HG03175 (cell line): ENCODE measurements at regions not wholly inside any gene's neighbourhood (a gene's known extent, or its start where the extent isn't known, plus 50 kb on each side); places are given as distances from the start of the nearest gene placed in this dataset.

ENCODE experiments used
- ATAC-seq: cut with Tn5 transposase; IDR thresholded peaks from one replicate; pipeline ENCODE4 v1.9.1; 2021; ENCODE audit warnings: mild to moderate bottlenecking, moderate library complexity; ENCODE audit not compliant: unreplicated experiment

DNA sequence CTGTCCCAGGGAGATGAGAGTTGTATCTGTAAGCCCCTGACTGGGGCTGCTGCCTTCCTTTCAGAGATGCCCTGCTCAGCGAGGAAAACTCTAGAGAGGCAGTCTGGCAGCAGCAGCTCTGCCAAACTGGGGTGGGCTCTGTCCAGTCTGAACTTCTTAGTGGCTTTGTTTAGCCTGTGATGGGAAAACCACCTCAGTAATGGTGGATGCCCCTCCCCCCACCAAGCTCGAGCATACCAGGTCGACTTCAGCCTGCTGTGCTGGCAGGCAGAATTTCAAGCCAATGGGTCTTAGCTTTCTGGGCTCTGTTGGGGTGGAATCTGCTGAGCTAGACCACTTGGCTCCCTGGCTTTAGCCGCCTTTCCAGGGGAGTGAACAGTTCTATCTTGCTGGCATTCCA lies 218.3 kb downstream of the TUSC7 start:
- ATAC-seq, result no peak

DNA sequence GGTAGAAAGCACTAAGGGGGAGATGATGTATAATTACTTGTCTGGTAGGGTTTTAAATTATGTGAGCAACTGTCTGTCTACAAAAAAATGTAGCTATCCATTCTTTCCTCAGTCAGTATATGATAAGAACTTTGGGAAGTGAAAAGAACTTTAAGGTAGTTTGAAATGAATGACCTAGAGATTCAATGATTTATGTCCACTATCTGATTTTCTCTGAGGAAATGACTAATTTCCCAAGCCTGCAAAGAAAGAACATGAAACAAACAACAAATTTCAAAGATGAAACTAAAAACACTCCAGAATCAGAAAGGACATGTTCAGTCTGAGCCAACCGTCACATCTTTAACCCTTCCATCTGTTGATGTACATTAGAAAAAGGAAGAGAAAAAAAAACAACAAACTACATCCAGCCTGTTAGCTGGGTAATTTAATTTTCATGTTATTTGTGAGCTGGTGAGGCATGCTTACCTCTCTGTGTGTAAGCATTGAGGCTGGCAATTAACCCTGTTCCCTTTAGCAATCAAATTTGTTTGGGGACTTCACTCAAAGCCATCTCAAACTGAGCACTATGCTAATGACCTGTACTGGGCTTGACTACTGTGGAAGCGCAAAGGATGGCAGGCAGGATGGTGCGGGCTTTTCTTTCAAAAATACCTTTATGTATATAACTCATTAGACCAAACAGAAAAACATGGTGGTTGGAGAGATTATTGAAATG lies 220.1 kb downstream of the TUSC7 start:
- no peak for ATAC-seq

- no peak for ATAC-seq
These were observed 221.2 kb downstream of the TUSC7 start for GRCh38 chr3:116930786-116931185.

DNA sequence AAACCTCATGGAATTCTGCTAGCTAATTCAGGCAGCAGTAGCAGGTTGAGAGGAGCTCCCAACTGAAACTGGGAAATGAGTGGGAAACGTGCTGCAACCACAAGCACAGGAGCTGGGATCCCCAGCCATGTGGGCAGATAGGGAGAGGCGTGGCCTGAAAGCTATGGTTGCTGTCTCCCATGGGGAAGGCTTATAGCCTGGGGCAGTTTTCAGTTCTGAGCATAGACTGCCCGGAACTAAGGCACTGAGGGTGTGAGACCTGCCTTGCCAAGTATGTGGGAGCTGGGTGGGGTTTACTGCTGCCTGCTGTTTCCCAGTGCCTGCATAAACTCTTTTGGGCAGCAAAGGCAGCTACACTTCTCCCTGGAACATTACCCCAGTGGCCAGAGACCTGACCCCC lies 229.5 kb downstream of the TUSC7 start:
- no peak for ATAC-seq

- ATAC-seq, result no peak
These were observed 230.0 kb downstream of the TUSC7 start for GRCh38 chr3:116939550-116939949.

- ATAC-seq, result no peak
These were observed 231.1 kb downstream of the TUSC7 start for GRCh38 chr3:116940719-116941118.

GRCh38 chr3:116946376-116946775 lies 236.8 kb downstream of the TUSC7 start:
- ATAC-seq, result no peak

DNA sequence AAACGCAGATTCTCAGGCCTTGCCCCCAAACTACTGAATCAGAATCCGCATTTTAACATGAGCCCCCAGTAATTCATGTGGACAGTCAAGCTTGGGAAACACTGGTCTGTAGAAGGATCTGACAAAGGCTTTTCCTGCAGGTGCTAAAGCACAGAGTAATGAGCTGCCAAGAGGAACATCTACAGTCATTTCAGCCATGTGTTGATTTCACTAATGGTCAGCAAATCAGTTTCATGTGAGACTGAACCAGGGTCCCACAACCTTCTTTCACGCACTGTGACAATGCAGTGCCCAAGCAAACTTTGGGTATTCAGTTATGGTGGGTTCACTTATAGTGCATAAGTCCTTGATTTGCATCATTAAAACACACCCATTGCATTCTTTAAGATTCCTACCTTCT lies 237.6 kb downstream of the TUSC7 start:
- ATAC-seq, result no peak

DNA sequence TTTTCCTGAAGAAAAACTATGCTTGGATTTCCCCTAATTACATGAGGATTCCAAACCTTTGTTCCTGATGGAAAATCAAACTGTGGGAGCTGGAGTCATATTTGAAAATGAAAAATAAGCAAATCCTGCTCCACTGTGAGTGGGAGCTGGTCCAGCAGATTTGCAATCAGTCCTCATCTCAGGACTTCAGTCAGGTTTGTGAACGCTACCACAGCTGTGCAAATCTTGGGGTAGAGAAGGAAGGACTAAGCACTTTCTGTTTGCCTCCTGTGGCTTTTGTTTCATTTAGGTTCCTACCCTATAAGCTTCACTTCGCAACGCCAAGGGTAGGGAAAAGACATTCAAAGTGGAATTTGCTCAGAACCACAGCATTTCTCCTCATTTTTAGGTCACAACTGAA lies 238.2 kb downstream of the TUSC7 start:
- ATAC-seq, result no peak

- no peak for ATAC-seq
These were observed 240.9 kb downstream of the TUSC7 start for GRCh38 chr3:116950301-116951055.

- no peak for ATAC-seq
These were observed 242.0 kb downstream of the TUSC7 start for GRCh38 chr3:116951610-116952009.

GRCh38 chr3:116958291-116958690 lies 248.7 kb downstream of the TUSC7 start:
- ATAC-seq, result no peak

- ATAC-seq, result no peak
These were observed 251.5 kb downstream of the TUSC7 start for GRCh38 chr3:116961106-116961505.

GRCh38 chr3:116963802-116964201 lies 254.2 kb downstream of the TUSC7 start:
- no peak for ATAC-seq

- no peak for ATAC-seq
These were observed 257.1 kb downstream of the TUSC7 start for GRCh38 chr3:116966649-116967048.

GRCh38 chr3:116969135-116969534 lies 259.6 kb downstream of the TUSC7 start:
- ATAC-seq, result no peak

DNA sequence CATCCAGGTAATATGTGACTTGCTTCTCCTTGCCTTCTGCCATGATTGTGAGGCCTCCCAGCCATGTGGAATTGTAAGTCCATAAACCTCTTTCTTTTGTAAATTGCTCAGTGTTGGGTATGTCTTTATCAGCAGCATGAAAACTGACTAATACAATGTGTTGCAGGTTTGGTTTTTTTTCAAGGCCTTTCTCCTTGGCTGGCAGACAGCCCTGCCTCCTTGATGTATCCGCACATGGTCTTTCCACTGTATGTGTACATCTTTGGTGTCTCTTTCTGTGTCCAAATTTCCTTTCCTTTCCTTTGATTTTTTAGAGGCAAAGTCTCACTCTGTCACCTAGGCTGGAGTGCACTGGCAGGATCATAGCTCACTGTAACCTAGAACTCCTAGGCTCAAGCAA lies 260.1 kb downstream of the TUSC7 start:
- no peak for ATAC-seq

DNA sequence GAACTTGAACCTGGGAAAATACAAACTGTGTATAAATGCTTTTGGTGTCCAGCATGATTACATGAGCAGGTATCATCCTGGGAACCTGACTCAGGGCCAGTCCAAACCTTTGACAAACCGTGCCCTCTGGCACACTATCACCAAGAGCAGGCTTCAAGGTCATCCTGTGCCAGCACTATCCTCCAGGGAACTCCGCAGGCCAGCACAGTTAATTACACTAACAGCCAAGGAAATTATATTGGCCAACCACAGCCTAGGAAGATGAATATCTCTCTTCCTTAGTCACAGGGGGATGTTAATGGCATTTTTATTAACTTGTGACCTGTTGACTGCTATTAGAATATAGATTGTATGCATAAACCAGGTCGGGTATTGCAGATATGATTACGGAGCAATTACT lies 262.0 kb downstream of the TUSC7 start:
- no peak for ATAC-seq

DNA sequence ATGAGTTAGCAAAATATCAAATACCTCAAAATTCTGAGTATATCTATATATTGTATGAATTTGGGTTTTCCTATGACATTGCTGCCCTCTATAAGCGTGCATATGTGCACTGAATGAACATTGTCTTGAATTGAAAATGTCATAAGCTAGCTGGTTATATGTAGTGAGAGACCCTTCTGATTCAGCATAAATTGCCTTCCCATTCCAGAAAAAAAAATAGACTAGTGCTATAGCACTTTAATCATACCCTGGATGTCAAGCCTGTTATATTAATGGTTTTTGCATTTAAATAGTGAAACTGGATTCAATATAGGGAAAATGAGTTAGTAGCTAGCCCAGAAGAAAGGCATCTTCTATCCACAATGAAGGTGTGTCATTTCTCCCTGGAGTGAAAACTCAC lies 265.1 kb downstream of the TUSC7 start:
- ATAC-seq, result no peak

- no peak for ATAC-seq
These were observed 267.9 kb downstream of the TUSC7 start for GRCh38 chr3:116977441-116977840.

DNA sequence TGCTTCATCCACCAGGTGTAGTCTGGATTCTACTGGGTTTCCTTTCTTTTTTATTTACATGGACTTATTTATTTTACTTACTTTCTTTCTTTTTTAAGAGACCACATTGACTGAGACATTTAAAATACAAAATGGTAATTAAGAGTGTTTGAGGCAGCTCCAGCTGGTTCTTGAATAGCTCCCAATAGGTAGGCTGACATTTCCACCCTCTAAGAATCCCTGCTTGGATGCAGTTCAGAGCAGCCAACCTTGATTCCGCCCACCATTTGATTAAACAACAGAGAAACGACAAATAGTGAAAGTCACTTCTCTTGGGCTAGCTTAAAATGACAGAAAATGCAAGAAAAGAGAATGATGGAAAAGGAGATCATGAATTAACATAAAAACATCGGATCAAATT lies 270.5 kb downstream of the TUSC7 start:
- no peak for ATAC-seq

DNA sequence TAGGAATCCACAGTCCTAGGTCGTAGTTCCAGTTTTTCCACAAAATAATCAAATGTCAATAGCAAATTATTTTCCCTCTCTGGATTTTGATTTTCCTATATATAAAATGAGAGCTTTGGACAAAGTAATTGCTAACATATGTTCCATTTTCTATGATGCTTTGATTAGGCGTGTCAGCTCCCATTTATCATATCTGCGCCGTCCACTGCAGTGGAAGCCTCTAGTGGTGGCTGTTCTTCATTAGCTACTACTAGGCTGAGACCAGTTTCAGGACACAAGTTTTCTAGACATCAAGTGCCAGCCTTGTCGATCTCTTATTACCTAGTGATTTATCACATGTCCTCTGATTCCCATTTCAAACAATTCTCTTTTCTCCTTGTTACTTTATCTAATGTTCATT lies 271.5 kb downstream of the TUSC7 start:
- ATAC-seq, result no peak

DNA sequence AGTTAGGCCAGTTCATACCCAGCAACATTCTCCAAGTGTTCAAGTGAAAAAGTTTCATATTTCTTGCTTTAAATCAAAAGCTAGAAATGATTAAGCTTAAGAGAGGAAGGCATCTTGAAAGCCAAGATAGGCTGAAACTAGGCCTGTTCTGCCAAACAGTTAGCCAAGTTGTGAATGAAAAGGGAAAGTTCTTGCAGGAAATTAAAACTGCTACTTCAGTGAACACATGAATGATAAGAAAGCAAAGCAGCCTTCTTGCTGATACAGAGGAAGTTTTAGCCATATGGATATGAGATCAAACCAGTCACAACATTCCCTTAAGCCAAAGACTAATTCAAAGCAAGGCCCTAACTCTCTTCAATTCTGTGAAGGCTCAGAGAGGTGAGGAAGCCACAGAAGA lies 274.7 kb downstream of the TUSC7 start:
- no peak for ATAC-seq
